ENCODE measurements at regions not wholly inside any gene's neighbourhood (a gene's known extent, or its start where the extent isn't known, plus 50 kb on each side); places are given as distances from the start of the nearest gene placed in this dataset.

- no peak for TF ChIP-seq CTCF (IDR thresholded peaks at IDR 0.05)
- no peak for TF ChIP-seq POLR2A (IDR thresholded peaks at IDR 0.05)
- TF ChIP-seq POLR2AphosphoS5 (IDR thresholded peaks at IDR 0.05) = no peak
These were observed 224.0 kb downstream of the PTBP2 start for GRCh38 chr1:96945509-96946084.

Data from breast epithelium (tissue), 3 donors.